ENCODE measurements at regions not wholly inside any gene's neighbourhood (a gene's known extent, or its start where the extent isn't known, plus 50 kb on each side); places are given as distances from the start of the nearest gene placed in this dataset.

- TF ChIP-seq POLR2A (IDR thresholded peaks at IDR 0.05) = no peak
- no peak for TF ChIP-seq CTCF (IDR thresholded peaks at IDR 0.05)
Measured at GRCh38 chr2:228545041-228545747, 363.7 kb upstream of the SPHKAP start.
